ENCODE measurements at regions not wholly inside any gene's neighbourhood (a gene's known extent, or its start where the extent isn't known, plus 50 kb on each side); places are given as distances from the start of the nearest gene placed in this dataset.
A peak's percentile ranks its signal among the peaks of the same experiment; 100 is the strongest.

GRCh38 chr10:119996944-119997343 is 104.4 kb downstream of the SEC23IP start:
- Histone ChIP-seq H3K27ac (ENCODE audit: low read depth in 2 of 2, low read length in 1 of 2) (peak overlapping the region in 1 of 2 experiments; percentile 8; a peak in 1 of 4 replicates), H3K79me2 (ENCODE audit: insufficient read depth) (no peaks in the 10 kb centered on the region), H3K9me2 (no peaks in the 10 kb centered on the region), H3K4me3 (ENCODE audit: low read depth in 2 of 2, low read length in 1 of 2) (no peak overlapping the region), H3K9me3 (no peaks in the 10 kb centered on the region), H3K4me1 (ENCODE audit: control insufficient read depth in 1 of 2, insufficient read depth in 2 of 2, low read depth in 1 of 2, low read length in 1 of 2) (no peaks in the 10 kb centered on the region), H3F3A (replicated peaks; ENCODE audit: insufficient read depth) (no peaks in the 10 kb centered on the region), H3K9ac (no peak overlapping the region), H4K20me1 (ENCODE audit: insufficient read depth) (no peaks in the 10 kb centered on the region), H3K36me3 (replicated peaks in 1 of 2; ENCODE audit: control insufficient read depth in 1 of 2, insufficient read depth in 2 of 2, low read length in 1 of 2) (no peaks in the 10 kb centered on the region), H3K4me2 (no peak overlapping the region), H2AFZ (ENCODE audit: low read depth) (no peak overlapping the region), H3K27me3 (ENCODE audit: insufficient read depth) (no peaks in the 10 kb centered on the region)
- no peak for DNase-seq
- POLR2A ChIA-PET = no interaction called here
- CTCF ChIA-PET = no interaction called here
- TF ChIP-seq NFIC (IDR thresholded peaks at IDR 0.05; ENCODE audit: borderline replicate concordance) = no peak
- no peak for TF ChIP-seq RCOR1 (IDR thresholded peaks at IDR 0.05; ENCODE audit: low read length)
- TF ChIP-seq, protein P1, sequence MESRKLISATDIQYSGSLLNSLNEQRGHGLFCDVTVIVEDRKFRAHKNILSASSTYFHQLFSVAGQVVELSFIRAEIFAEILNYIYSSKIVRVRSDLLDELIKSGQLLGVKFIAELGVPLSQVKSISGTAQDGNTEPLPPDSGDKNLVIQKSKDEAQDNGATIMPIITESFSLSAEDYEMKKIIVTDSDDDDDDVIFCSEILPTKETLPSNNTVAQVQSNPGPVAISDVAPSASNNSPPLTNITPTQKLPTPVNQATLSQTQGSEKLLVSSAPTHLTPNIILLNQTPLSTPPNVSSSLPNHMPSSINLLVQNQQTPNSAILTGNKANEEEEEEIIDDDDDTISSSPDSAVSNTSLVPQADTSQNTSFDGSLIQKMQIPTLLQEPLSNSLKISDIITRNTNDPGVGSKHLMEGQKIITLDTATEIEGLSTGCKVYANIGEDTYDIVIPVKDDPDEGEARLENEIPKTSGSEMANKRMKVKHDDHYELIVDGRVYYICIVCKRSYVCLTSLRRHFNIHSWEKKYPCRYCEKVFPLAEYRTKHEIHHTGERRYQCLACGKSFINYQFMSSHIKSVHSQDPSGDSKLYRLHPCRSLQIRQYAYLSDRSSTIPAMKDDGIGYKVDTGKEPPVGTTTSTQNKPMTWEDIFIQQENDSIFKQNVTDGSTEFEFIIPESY (IDR thresholded peaks at IDR 0.05; ENCODE audit: borderline replicate concordance, low read depth) = no peak
- no peak for TF ChIP-seq TCF12 (IDR thresholded peaks at IDR 0.05)
- no peak for TF ChIP-seq POLR2AphosphoS5 (IDR thresholded peaks at IDR 0.05; ENCODE audit: low read depth, low read length)
- no peak for TF ChIP-seq JUND (IDR thresholded peaks at IDR 0.05)
- no peak for TF ChIP-seq REST (IDR thresholded peaks at IDR 0.05; ENCODE audit: low read depth, low read length)
- TF ChIP-seq, protein P2, sequence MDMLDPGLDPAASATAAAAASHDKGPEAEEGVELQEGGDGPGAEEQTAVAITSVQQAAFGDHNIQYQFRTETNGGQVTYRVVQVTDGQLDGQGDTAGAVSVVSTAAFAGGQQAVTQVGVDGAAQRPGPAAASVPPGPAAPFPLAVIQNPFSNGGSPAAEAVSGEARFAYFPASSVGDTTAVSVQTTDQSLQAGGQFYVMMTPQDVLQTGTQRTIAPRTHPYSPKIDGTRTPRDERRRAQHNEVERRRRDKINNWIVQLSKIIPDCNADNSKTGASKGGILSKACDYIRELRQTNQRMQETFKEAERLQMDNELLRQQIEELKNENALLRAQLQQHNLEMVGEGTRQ (IDR thresholded peaks at IDR 0.05; ENCODE audit: borderline replicate concordance, low read depth, low read length) = no peak
- TF ChIP-seq TEAD4 (IDR thresholded peaks at IDR 0.05; ENCODE audit: borderline replicate concordance, insufficient read depth) = no peak
- TF ChIP-seq FOXM1 (IDR thresholded peaks at IDR 0.05; ENCODE audit: low read depth) = no peak
- TF ChIP-seq CHD2 (IDR thresholded peaks at IDR 0.05; ENCODE audit: low read length, partially characterized antibody) = no peak
- no peak for TF ChIP-seq MEF2A (IDR thresholded peaks at IDR 0.05; ENCODE audit: borderline replicate concordance, low read depth)
- no peak for TF ChIP-seq ELF1 (IDR thresholded peaks at IDR 0.05)
- no peak for TF ChIP-seq EZH2phosphoT487 (IDR thresholded peaks at IDR 0.05; ENCODE audit: borderline replicate concordance, low read depth)
- TF ChIP-seq EP300 (IDR thresholded peaks at IDR 0.05; ENCODE audit: borderline replicate concordance in 1 of 2, low read depth in 1 of 2, low read length in 1 of 2) = no peak
- no peak for TF ChIP-seq FOXJ3 (CRISPR knock-in tag; IDR thresholded peaks at IDR 0.05)
- TF ChIP-seq GATA2 (CRISPR knock-in tag; IDR thresholded peaks at IDR 0.05) = no peak
- TF ChIP-seq, protein P3, sequence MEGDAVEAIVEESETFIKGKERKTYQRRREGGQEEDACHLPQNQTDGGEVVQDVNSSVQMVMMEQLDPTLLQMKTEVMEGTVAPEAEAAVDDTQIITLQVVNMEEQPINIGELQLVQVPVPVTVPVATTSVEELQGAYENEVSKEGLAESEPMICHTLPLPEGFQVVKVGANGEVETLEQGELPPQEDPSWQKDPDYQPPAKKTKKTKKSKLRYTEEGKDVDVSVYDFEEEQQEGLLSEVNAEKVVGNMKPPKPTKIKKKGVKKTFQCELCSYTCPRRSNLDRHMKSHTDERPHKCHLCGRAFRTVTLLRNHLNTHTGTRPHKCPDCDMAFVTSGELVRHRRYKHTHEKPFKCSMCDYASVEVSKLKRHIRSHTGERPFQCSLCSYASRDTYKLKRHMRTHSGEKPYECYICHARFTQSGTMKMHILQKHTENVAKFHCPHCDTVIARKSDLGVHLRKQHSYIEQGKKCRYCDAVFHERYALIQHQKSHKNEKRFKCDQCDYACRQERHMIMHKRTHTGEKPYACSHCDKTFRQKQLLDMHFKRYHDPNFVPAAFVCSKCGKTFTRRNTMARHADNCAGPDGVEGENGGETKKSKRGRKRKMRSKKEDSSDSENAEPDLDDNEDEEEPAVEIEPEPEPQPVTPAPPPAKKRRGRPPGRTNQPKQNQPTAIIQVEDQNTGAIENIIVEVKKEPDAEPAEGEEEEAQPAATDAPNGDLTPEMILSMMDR (IDR thresholded peaks at IDR 0.05) = no peak
- no peak for TF ChIP-seq SIN3A (IDR thresholded peaks at IDR 0.05; ENCODE audit: borderline replicate concordance, low read depth, low read length)
